GM19395 (cell line): ENCODE measurements at regions not wholly inside any gene's neighbourhood (a gene's known extent, or its start where the extent isn't known, plus 50 kb on each side); places are given as distances from the start of the nearest gene placed in this dataset.

ENCODE experiments used
- ATAC-seq: cut with Tn5 transposase; IDR thresholded peaks from one replicate; pipeline ENCODE4 v1.9.1; 2021; ENCODE audit warnings: mild to moderate bottlenecking, moderate library complexity; ENCODE audit not compliant: unreplicated experiment

DNA sequence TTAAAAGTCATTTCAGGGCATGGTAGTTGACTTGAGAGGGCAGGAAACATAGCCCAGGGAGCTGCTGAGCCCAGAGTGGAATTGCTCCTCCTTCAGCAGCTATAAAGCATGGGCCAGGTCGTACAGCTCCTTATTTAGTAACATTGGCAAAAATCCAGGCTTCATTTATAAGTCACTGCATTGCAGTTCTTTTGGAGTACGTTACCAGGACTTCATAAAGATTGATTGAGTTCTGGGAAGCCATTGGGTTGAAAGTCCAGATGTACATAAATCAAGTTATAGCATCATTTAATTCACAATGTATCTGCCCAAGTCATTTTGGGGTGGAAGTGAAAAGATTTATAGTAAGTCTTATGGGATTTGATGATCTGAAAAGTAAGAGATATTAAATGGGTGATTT, 53.0 kb upstream of the ANKEF1 start:
- ATAC-seq = no peak

DNA sequence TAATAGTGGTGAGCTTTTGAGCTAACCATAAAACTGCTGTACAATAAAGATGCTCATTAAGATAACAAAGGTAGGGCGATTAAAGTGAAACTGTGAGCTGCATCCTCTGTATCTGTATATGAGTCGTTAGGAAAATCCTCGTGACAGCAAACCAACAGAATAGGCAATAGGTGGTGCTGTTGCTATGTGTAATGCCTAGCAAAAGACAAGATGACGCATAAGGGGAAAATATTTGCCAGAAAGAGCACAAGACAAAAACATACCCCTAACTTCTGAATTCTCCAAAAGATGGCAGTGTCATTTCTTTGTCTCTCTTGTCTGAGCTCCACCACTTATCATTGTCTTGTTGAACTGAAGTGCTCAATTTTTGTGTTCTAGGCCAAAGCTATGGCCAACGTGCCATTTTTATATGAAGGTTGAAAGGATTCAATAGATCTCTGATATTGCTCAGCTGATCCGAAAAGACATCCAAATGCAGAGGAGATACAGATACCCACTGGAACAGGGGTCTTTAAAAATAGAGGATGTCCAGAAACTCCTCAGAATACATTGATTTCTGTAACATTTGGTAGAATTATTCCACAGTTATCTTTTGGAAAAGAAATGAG, 56.3 kb upstream of the ANKEF1 start:
- ATAC-seq = peak; percentile 97

- no peak for ATAC-seq
Measured at GRCh38 chr20:9977629-9978028, 57.2 kb upstream of the ANKEF1 start.

DNA sequence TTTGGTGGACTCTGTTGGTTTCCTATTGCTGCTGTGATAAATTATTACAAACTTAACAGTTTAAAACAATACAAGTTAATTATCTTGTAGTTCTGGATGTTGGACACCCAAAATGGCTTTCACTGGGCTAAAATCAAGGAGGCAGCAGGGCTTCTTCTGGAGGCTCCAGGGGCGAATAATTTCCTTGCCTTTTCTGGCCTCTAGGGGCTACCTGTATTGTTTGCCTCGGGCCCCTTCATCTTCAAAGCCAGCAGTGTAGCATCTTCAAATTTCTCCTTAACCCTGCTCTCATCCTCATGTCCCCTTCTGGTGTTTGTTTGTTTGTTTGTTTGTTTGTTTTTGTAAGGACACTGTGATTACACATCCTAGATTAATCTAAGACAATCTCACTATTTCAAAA, 60.5 kb upstream of the ANKEF1 start:
- no peak for ATAC-seq

DNA sequence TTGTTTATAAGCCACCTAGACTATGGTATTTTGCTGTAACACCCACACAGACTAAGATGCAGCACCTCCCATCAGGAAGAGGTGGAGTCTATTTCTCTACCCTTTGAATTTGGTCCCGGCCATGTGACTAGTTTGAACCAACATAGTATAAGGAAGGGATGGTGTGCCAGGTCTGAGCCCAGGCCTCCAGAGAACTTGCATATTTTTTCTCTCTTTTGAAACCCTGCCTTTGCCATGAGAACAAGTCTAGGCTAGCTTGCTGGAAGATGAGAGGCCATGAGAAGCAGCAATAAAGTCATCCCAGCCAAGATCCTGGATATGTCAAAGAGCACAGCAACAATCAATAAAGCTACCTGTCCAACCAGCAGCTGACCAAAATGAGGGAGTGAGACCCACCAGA, 63.0 kb upstream of the ANKEF1 start:
- ATAC-seq = no peak

- no peak for ATAC-seq
Measured at GRCh38 chr20:9969626-9970025, 65.2 kb upstream of the ANKEF1 start.

DNA sequence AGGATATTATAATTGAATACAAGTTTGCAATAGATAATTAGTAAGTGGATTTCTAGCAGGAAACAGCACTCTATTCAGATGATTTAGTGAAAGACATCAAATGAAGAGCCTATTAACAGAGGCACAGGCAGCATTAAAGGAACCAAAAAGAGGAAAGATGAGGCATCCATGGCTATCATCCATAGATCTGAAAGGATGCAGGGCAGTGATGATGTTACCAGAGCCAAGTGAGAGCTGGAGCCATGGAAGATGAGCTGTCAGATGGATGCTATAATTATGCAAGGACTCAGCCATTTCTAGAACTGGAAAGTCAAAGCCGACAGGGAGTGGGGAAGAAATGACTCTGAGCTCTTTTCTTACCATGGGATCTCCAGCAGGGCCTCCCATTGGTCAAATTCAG, 66.8 kb upstream of the ANKEF1 start:
- ATAC-seq = no peak

DNA sequence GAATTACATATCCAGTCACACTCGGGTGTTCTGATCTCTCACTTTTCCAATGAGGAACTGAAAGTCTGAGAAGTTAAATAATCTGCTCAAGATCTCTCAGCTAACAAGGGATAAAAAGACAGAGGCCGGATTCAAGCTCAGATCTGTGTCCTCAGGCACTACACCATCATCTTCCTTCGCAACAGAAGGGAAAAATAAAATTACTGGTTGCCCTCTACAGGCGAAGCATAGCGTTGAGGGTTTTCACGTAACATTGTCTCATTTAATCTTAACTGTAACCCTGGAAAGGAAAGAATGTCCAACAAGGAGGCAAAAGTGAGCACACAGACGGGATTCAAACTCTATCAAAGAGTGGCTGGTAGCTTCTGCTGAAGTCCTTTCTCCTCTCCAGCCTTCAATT, 67.8 kb upstream of the ANKEF1 start:
- ATAC-seq = no peak

GRCh38 chr20:9963029-9963428, 71.8 kb upstream of the ANKEF1 start:
- ATAC-seq = no peak

GRCh38 chr20:9958693-9959092, 76.1 kb upstream of the ANKEF1 start:
- no peak for ATAC-seq

GRCh38 chr20:9955646-9956045, 79.1 kb upstream of the ANKEF1 start:
- no peak for ATAC-seq

DNA sequence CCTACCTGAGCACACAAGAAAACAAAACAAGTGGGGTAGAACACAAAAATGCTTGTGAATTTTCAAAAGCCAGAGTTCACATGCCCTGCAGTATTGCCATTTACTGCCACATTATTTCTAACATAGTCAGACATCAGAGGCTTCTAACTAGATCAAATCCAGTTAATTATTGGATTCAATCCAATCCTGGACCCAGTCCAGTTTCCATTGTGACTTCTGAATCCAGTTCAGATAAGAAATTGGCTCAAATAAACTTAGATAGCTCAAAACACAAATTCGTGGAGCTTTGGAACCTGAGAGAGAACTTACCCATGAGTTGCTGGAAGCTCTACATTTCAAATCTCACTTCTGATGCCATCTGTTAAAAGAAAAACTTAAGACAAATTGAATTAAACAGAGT, 85.2 kb upstream of the ANKEF1 start:
- ATAC-seq = no peak

DNA sequence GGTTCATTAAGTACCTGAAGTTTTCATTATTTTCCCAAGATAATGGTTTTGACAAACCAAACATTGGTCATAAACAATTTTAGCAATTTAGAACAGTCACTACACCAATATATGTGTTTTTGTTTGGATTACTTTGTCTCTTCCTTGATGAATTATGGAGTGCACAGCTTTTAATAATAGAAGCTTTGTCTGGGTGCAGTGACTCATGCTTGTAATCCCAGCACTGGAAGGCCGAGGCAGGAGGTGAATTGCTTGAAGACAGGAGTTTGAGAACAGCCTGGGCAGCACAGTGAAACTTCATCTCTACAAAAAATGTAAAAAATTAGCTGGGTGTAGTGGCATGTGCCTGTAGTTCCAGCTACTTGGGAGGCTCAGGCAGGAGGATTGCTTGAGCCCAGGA, 89.4 kb upstream of the ANKEF1 start:
- ATAC-seq = no peak

DNA sequence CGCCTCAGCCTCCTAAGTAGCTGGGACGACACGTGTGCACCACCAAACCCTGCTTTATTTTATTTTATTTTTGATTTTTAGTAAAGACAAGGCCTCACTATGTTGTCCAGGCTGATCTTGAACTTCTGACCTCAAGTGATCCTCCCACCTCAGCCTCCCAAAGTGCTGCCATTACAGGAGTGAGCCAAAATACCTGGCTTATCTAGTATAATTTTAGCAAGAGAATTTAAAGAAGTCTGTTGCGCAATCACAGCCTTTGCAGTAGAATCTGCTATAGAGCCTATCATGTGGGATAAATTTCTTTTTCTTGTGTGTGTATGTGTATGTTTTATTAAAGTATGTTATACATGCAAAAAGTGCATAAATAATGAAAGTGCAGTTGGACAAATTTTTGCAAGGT, 92.1 kb upstream of the ANKEF1 start:
- no peak for ATAC-seq

- ATAC-seq = no peak
Measured at GRCh38 chr20:9940329-9940728, 94.5 kb upstream of the ANKEF1 start.

- no peak for ATAC-seq
Measured at GRCh38 chr20:9939231-9939630, 95.6 kb upstream of the ANKEF1 start.

DNA sequence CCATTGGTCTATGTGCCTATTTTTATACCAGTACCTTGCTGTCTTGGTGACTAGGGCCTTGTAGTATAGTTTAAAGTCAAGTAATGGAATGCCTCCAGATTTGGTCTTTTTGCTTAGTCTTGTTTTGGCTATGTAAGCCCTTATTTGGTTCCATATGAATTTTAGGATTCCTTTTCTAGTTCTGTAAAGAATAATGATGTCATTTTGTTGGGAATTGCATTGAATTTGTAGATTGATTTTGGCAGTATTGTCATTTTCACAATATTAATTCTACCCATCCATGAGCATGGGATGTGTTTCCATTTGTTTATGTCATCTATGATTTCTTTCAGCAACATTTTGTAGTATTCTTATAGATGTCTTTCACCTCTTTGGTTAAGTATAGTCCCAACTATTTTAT, 96.4 kb upstream of the PAK5 start:
- ATAC-seq = no peak

DNA sequence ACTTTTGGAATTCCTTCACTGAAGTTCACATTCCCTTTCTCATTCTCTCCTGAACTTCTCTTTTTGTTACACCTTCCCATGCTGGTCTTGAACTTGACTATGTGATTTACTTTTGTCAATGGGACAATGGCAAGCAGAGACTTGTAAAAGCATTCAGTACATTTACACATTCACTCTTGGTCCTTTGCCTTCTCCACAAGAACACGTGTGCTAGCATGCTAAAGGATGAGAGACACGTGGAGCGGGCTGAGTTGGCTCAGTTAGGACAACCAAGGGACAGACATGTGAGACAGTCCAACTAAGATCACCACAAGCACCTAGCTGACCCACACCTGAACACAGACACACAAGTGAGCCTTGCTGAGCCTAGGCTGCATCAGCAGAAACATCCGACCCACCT, 91.3 kb upstream of the PAK5 start:
- ATAC-seq = no peak

GRCh38 chr20:9928955-9929354, 90.1 kb upstream of the PAK5 start:
- no peak for ATAC-seq

DNA sequence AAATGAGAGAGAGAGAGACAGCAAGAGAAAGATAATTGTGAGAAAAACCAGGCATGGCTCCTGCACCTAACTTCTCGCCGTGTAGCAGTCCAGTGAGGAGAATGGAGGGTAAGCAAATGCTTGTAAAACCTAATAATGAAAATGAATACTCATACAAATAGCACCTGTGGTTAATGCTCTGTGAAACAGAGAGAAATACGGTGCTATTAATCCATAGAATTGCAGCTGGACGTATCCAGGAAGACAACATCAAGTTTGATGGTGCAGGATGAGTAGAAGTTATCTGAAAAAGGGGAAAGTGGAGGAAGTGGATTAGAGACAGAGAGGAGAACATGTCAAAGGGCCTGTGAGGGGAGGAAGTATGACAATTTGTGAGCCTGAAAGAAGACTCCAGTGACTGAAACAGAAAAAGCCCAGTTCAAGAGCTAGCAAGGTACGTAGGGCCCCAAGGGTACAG, 89.4 kb upstream of the PAK5 start:
- peak; percentile 90 for ATAC-seq

- no peak for ATAC-seq
Measured at GRCh38 chr20:9927224-9927623, 88.3 kb upstream of the PAK5 start.

- ATAC-seq = no peak
Measured at GRCh38 chr20:9926476-9926875, 87.6 kb upstream of the PAK5 start.

GRCh38 chr20:9926007-9926406, 87.1 kb upstream of the PAK5 start:
- ATAC-seq = no peak

DNA sequence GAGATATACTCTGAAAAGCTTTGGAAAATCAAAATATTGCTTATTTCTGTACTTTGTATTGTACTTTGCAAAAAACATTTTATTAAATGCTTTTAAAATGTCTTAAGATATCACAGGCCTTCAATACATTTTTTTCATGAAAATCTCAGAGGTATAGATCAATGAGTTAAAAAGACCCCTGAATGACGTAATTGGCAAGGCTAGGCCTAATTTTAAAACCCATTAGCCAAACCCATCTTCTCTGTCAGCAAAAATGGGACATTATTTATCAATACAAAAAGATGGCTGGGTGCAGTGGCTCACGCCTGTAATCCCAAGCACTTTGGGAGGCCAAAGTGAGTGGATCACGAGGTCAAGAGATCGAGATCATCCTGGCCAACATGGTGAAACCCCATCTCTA, 84.8 kb upstream of the PAK5 start:
- ATAC-seq = no peak
